ENCODE measurements at regions not wholly inside any gene's neighbourhood (a gene's known extent, or its start where the extent isn't known, plus 50 kb on each side); places are given as distances from the start of the nearest gene placed in this dataset.
"Not testable (repeated sequence)": the region's sequence is repeated elsewhere in the genome, so short reads cannot be mapped to it uniquely, and the experiment has no call there.

GRCh38 chrX:997631-998137, 214.8 kb downstream of the CRLF2 start:
- ATAC-seq: no peak

GRCh38 chrX:994780-995179, 217.7 kb downstream of the CRLF2 start:
- H3K36me3 ChIP-seq: no peaks in the 10 kb centered on the region
- intact Hi-C loops (cut with DNase I): no loop called here
- no peak for TF ChIP-seq CTCF (IDR thresholded peaks at IDR 0.05)
- H3K27me3 ChIP-seq: no peaks in the 10 kb centered on the region
- no peak overlapping the region for H3K27ac ChIP-seq
- H3K4me3 ChIP-seq: no peak overlapping the region
- DNase-seq (no peak), ATAC-seq (no peak)
- H3K4me1 ChIP-seq: no peaks in the 10 kb centered on the region
- H3K9me3 ChIP-seq: peaks cover 0 to 22% of the 10 kb centered on the region in 2 donors

More at GRCh38 chrX:997631-998137, 214.8 kb downstream of the CRLF2 start:
- no peak overlapping the region for H3K27ac ChIP-seq
- H3K4me1 ChIP-seq: no peaks in the 10 kb centered on the region
- peaks cover 0 to 18% of the 10 kb centered on the region in 2 donors for H3K9me3 ChIP-seq
- TF ChIP-seq CTCF (IDR thresholded peaks at IDR 0.05): no peak
- no peak for DNase-seq
- intact Hi-C loops (cut with DNase I): no loop called here
- H3K36me3 ChIP-seq: no peaks in the 10 kb centered on the region
- no peaks in the 10 kb centered on the region for H3K27me3 ChIP-seq
- no peak overlapping the region for H3K4me3 ChIP-seq

- H3K27me3 ChIP-seq: no peaks in the 10 kb centered on the region
- no peak for TF ChIP-seq CTCF (IDR thresholded peaks at IDR 0.05)
- ATAC-seq: peak; percentile 98
- H3K36me3 ChIP-seq: no peaks in the 10 kb centered on the region
- DNase-seq: peak in 3 of 4 donors; percentile 82 to 88 (median 86)
- H3K9me3 ChIP-seq: peaks cover 0 to 21% of the 10 kb centered on the region in 2 donors
- H3K4me1 ChIP-seq: no peaks in the 10 kb centered on the region
- peak overlapping the region in 1 of 2 donors; percentile 21 for H3K4me3 ChIP-seq
- no peak overlapping the region for H3K27ac ChIP-seq
- intact Hi-C loops (cut with DNase I): no loop called here
These were observed 222.4 kb downstream of the CRLF2 start for GRCh38 chrX:989959-990510.

GRCh38 chrX:988530-988929, 223.9 kb downstream of the CRLF2 start:
- H3K27me3 ChIP-seq; H3K27ac ChIP-seq; H3K4me1 ChIP-seq; intact Hi-C loops (cut with DNase I); H3K4me3 ChIP-seq; H3K36me3 ChIP-seq; ATAC-seq: not testable (repeated sequence)
- peak in 1 of 4 donors; percentile 37 for DNase-seq
- H3K9me3 ChIP-seq: peaks cover 0 to 26% of the 10 kb centered on the region in 2 donors

- Histone ChIP-seq H3K27me3 (peaks cover 0 to 32% of the 10 kb centered on the region in 2 donors), H3K36me3 (no peaks in the 10 kb centered on the region), H3K27ac (no peak overlapping the region), H3K4me3 (no peak overlapping the region), H3K4me1 (no peaks in the 10 kb centered on the region), H3K9me3 (peaks cover 0 to 17% of the 10 kb centered on the region in 2 donors)
- DNase-seq: no peak
- no peak for ATAC-seq
- no peak for TF ChIP-seq CTCF (IDR thresholded peaks at IDR 0.05)
- intact Hi-C loops (cut with DNase I): no loop called here
These were observed 230.4 kb downstream of the CRLF2 start for GRCh38 chrX:981791-982626.
